ENCODE measurements at regions not wholly inside any gene's neighbourhood (a gene's known extent, or its start where the extent isn't known, plus 50 kb on each side); places are given as distances from the start of the nearest gene placed in this dataset.

GRCh38 chr3:176431038-176431418 is 766.3 kb downstream of the TBL1XR1 start:
- DNase-seq (ENCODE audit: low read depth), result no peak
- no peak for TF ChIP-seq CTCF (IDR thresholded peaks at IDR 0.05; ENCODE audit: control insufficient read depth, insufficient read depth, low read depth, low read length, missing control alignments)
- no peak overlapping the region for H3K4me3 ChIP-seq (ENCODE audit: control insufficient read depth, low read depth, low read length)

GRCh38 chr3:176430244-176431037 is 766.8 kb downstream of the TBL1XR1 start:
- peak; percentile 51 for DNase-seq (ENCODE audit: low read depth)
- peak; percentile 64 for TF ChIP-seq CTCF (IDR thresholded peaks at IDR 0.05; ENCODE audit: control insufficient read depth, insufficient read depth, low read depth, low read length, missing control alignments)
- no peak overlapping the region for H3K4me3 ChIP-seq (ENCODE audit: control insufficient read depth, low read depth, low read length)

- TF ChIP-seq CTCF (IDR thresholded peaks at IDR 0.05; ENCODE audit: control insufficient read depth, insufficient read depth, low read depth, low read length, missing control alignments), result no peak
- H3K4me3 ChIP-seq (ENCODE audit: control insufficient read depth, low read depth, low read length), result no peak overlapping the region
- DNase-seq (ENCODE audit: low read depth), result no peak
These were observed 768.7 kb downstream of the TBL1XR1 start for GRCh38 chr3:176428552-176428951.

GRCh38 chr3:176426371-176426770 is 770.9 kb downstream of the TBL1XR1 start:
- DNase-seq (ENCODE audit: low read depth), result no peak
- H3K4me3 ChIP-seq (ENCODE audit: control insufficient read depth, low read depth, low read length), result no peak overlapping the region
- no peak for TF ChIP-seq CTCF (IDR thresholded peaks at IDR 0.05; ENCODE audit: control insufficient read depth, insufficient read depth, low read depth, low read length, missing control alignments)

GRCh38 chr3:176416870-176417269 is 780.4 kb downstream of the TBL1XR1 start:
- no peak overlapping the region for H3K4me3 ChIP-seq (ENCODE audit: control insufficient read depth, low read depth, low read length)
- TF ChIP-seq CTCF (IDR thresholded peaks at IDR 0.05; ENCODE audit: control insufficient read depth, insufficient read depth, low read depth, low read length, missing control alignments), result no peak
- no peak for DNase-seq (ENCODE audit: low read depth)

GRCh38 chr3:176415661-176416295 is 781.5 kb downstream of the TBL1XR1 start:
- TF ChIP-seq CTCF (IDR thresholded peaks at IDR 0.05; ENCODE audit: control insufficient read depth, insufficient read depth, low read depth, low read length, missing control alignments), result no peak
- H3K4me3 ChIP-seq (ENCODE audit: control insufficient read depth, low read depth, low read length), result no peak overlapping the region

More at GRCh38 chr3:176415661-176416295, 781.5 kb downstream of the TBL1XR1 start:
- DNase-seq (ENCODE audit: low read depth), result no peak

Measured in AG09309 (cell line).